Epithelial cell of prostate (primary cell): ENCODE measurements at regions not wholly inside any gene's neighbourhood (a gene's known extent, or its start where the extent isn't known, plus 50 kb on each side); places are given as distances from the start of the nearest gene placed in this dataset.
"Not testable (repeated sequence)": the region's sequence is repeated elsewhere in the genome, so short reads cannot be mapped to it uniquely, and the experiment has no call there.

ENCODE experiments used
- DNase-seq: peaks from one replicate; pipeline ENCODE4 v3.0.0-alpha.2; 2011; ENCODE audit warnings: low read depth, low spot score
- H3K27ac ChIP-seq: fragments of 450-650 bp; 2 replicates; pipeline ENCODE4 v1.5.1; 2017; ENCODE audit warnings: mild to moderate bottlenecking

- no peak for DNase-seq
- no peak overlapping the region for H3K27ac ChIP-seq
Observed at GRCh38 chr6:77326711-77327110, 136.6 kb downstream of the HTR1B start.

GRCh38 chr6:77326029-77326428 is 137.3 kb downstream of the HTR1B start:
- DNase-seq, result no peak
- no peak overlapping the region for H3K27ac ChIP-seq

- DNase-seq, result no peak
- H3K27ac ChIP-seq, result no peak overlapping the region
Observed at GRCh38 chr6:77324866-77325265, 138.4 kb downstream of the HTR1B start.

- DNase-seq, result no peak
Observed at GRCh38 chr6:77322604-77323003, 140.7 kb downstream of the HTR1B start.

GRCh38 chr6:77318256-77318655 is 145.0 kb downstream of the HTR1B start:
- H3K27ac ChIP-seq, result no peak overlapping the region
- no peak for DNase-seq

More at GRCh38 chr6:77322604-77323003, 140.7 kb downstream of the HTR1B start:
- H3K27ac ChIP-seq, result no peak overlapping the region

- DNase-seq, result no peak
- no peak overlapping the region for H3K27ac ChIP-seq
Observed at GRCh38 chr6:77313595-77313994, 149.7 kb downstream of the HTR1B start.

GRCh38 chr6:77299931-77300330 is 163.4 kb downstream of the HTR1B start:
- no peak overlapping the region for H3K27ac ChIP-seq
- DNase-seq, result no peak

- DNase-seq, result no peak
- H3K27ac ChIP-seq, result no peak overlapping the region
Observed at GRCh38 chr6:77298283-77298682, 165.0 kb downstream of the HTR1B start.

- peak overlapping the region; percentile 81 for H3K27ac ChIP-seq
- peak; percentile 44 for DNase-seq
Observed at GRCh38 chr6:77292564-77293546, 170.4 kb downstream of the HTR1B start.

GRCh38 chr6:77290798-77291197 is 172.5 kb downstream of the HTR1B start:
- peak overlapping the region; percentile 81 for H3K27ac ChIP-seq
- no peak for DNase-seq

- H3K27ac ChIP-seq, result no peak overlapping the region
Observed at GRCh38 chr6:77286541-77286940, 176.8 kb downstream of the HTR1B start.

GRCh38 chr6:77273929-77274328 is 189.4 kb downstream of the HTR1B start:
- no peak overlapping the region for H3K27ac ChIP-seq

More at GRCh38 chr6:77286541-77286940, 176.8 kb downstream of the HTR1B start:
- no peak for DNase-seq

GRCh38 chr6:77264970-77265369 is 198.3 kb downstream of the HTR1B start:
- no peak for DNase-seq
- H3K27ac ChIP-seq, result no peak overlapping the region

More at GRCh38 chr6:77273929-77274328, 189.4 kb downstream of the HTR1B start:
- DNase-seq, result no peak

GRCh38 chr6:77263003-77263402 is 200.3 kb downstream of the HTR1B start:
- DNase-seq, result no peak
- H3K27ac ChIP-seq, result no peak overlapping the region

GRCh38 chr6:77251801-77252200 is 211.5 kb downstream of the HTR1B start:
- DNase-seq, H3K27ac ChIP-seq: not testable (repeated sequence)

GRCh38 chr6:77249560-77249959 is 213.7 kb downstream of the HTR1B start:
- no peak for DNase-seq
- no peak overlapping the region for H3K27ac ChIP-seq

- no peak overlapping the region for H3K27ac ChIP-seq
- no peak for DNase-seq
Observed at GRCh38 chr6:77245026-77245425, 218.3 kb downstream of the HTR1B start.

- DNase-seq, result no peak
Observed at GRCh38 chr6:77231438-77232305, 231.6 kb downstream of the HTR1B start.

GRCh38 chr6:77228279-77228678 is 235.0 kb downstream of the HTR1B start:
- no peak overlapping the region for H3K27ac ChIP-seq
- DNase-seq, result no peak

More at GRCh38 chr6:77231438-77232305, 231.6 kb downstream of the HTR1B start:
- H3K27ac ChIP-seq, result no peak overlapping the region

GRCh38 chr6:77217896-77218295 is 245.4 kb downstream of the HTR1B start:
- H3K27ac ChIP-seq, result no peak overlapping the region
- DNase-seq, result no peak

- no peak for DNase-seq
- no peak overlapping the region for H3K27ac ChIP-seq
Observed at GRCh38 chr6:77205936-77206335, 257.4 kb downstream of the HTR1B start.
